SH-SY5Y (cell line): ENCODE measurements at regions not wholly inside any gene's neighbourhood (a gene's known extent, or its start where the extent isn't known, plus 50 kb on each side); places are given as distances from the start of the nearest gene placed in this dataset.

Source experiments
- GATA2 ChIP-seq: IDR thresholded peaks from 2 replicates; pipeline ENCODE4 v1.6.1; 2011; ENCODE audit warnings: mild to moderate bottlenecking, low read depth, low read length
- GATA3 ChIP-seq: IDR thresholded peaks from 2 replicates; pipeline ENCODE4 v1.6.1; 2011; ENCODE audit warnings: low read depth, mild to moderate bottlenecking, low read length, moderate library complexity

- TF ChIP-seq GATA2 (no peak), GATA3 (no peak)
These were observed 592.0 kb downstream of the KCNH5 start for GRCh38 chr14:62453226-62453625.
